HEK293 (cell line): ENCODE measurements at regions not wholly inside any gene's neighbourhood (a gene's known extent, or its start where the extent isn't known, plus 50 kb on each side); places are given as distances from the start of the nearest gene placed in this dataset.

Experiments
- CTCF ChIA-PET: fragments of 350-600 bp; formaldehyde crosslinking; extraction: SDS; loops from one replicate; lab custom pipeline; 2021; ENCODE audit warnings: antibody characterized with exemption; lab: Yijun Ruan, JAX
- POLR2A ChIA-PET: fragments of 300-600 bp; formaldehyde crosslinking; extraction: SDS; loops from one replicate; lab custom pipeline; 2020; ENCODE audit warnings: antibody characterized with exemption, inconsistent platforms; lab: Yijun Ruan, JAX
- H3K27ac ChIP-seq: fragments of 200-500 bp; sonication (Bioruptor generic); 2 replicates; pipeline ENCODE4 v1.5.1; 2014; ENCODE audit warnings: low read depth, low read length, control low read depth, inconsistent platforms; ENCODE audit errors: extremely low read depth
- H3K36me3 ChIP-seq, 2 experiments: fragments of 200-500 bp in 1 of 2; sonication (Bioruptor generic) in 1 of 2; 1 replicate in 1 of 2; 2 replicates in 1 of 2; pipeline ENCODE4 v1.5.1; 2014 to 2017; ENCODE audit warnings: inconsistent platforms in 2 of 2, low read length in 2 of 2; ENCODE audit not compliant: control insufficient read depth in 2 of 2, insufficient read depth in 1 of 2
- H3K4me1 ChIP-seq: fragments of 200-500 bp; sonication (Bioruptor generic); 2 replicates; pipeline ENCODE4 v1.5.1; 2014; ENCODE audit warnings: mild to moderate bottlenecking, low read length, inconsistent platforms; ENCODE audit not compliant: control insufficient read depth, insufficient read depth
- H3K4me3 ChIP-seq: 2 replicates; pipeline ENCODE4 v1.5.1; 2011; ENCODE audit warnings: low read depth, mild to moderate bottlenecking, control low read depth, low read length, moderate library complexity
- H3K9me3 ChIP-seq: fragments of 200-500 bp; sonication (Bioruptor generic); 2 replicates; pipeline ENCODE4 v1.5.1; 2014; ENCODE audit warnings: low read depth, low read length, inconsistent platforms; ENCODE audit not compliant: control insufficient read depth, insufficient read depth
- GLI4 ChIP-seq: fragments of 450-650 bp; formaldehyde crosslinking; IDR thresholded peaks from 2 replicates; pipeline ENCODE4 v1.5.1; 2016; ENCODE audit warnings: missing biosample characterization, missing genetic modification characterization
- HOXD13 ChIP-seq: sonication (generic); formaldehyde crosslinking; IDR thresholded peaks from 2 replicates; pipeline ENCODE4 v1.8.0; 2022; ENCODE audit warnings: missing genetic modification reagents, borderline replicate concordance
- KLF10 ChIP-seq: fragments of 450-650 bp; IDR thresholded peaks from 2 replicates; pipeline ENCODE4 v1.5.1; 2018; ENCODE audit warnings: missing biosample characterization, mild to moderate bottlenecking, missing genetic modification characterization
- KLF8 ChIP-seq: fragments of 450-650 bp; formaldehyde crosslinking; IDR thresholded peaks from 2 replicates; pipeline ENCODE4 v1.5.1; 2016; ENCODE audit warnings: missing biosample characterization, missing genetic modification characterization
- SCRT2 ChIP-seq: fragments of 450-650 bp; formaldehyde crosslinking; IDR thresholded peaks from 2 replicates; pipeline ENCODE4 v1.5.1; 2016; ENCODE audit warnings: missing biosample characterization, missing genetic modification characterization
- SP3 ChIP-seq: fragments of 450-650 bp; formaldehyde crosslinking; IDR thresholded peaks from 2 replicates; pipeline ENCODE4 v1.5.1; 2016; ENCODE audit warnings: missing biosample characterization, missing genetic modification characterization
- YY2 ChIP-seq: fragments of 450-650 bp; formaldehyde crosslinking; IDR thresholded peaks from 2 replicates; pipeline ENCODE4 v1.5.1; 2016; ENCODE audit warnings: missing biosample characterization, missing genetic modification characterization
- ZBTB11 ChIP-seq: fragments of 450-650 bp; formaldehyde crosslinking; conservative IDR thresholded peaks from 2 replicates; pipeline ENCODE4 v1.5.1; 2016; ENCODE audit warnings: low read depth, missing biosample characterization, missing genetic modification characterization
- ZNF148 ChIP-seq: fragments of 450-650 bp; formaldehyde crosslinking; IDR thresholded peaks from 2 replicates; pipeline ENCODE4 v1.5.0; 2017; ENCODE audit warnings: missing biosample characterization, missing genetic modification characterization, borderline replicate concordance
- ZNF211 ChIP-seq: fragments of 450-650 bp; formaldehyde crosslinking; IDR thresholded peaks from 2 replicates; pipeline ENCODE4 v1.5.1; 2016; ENCODE audit warnings: low read depth, missing biosample characterization, missing genetic modification characterization
- ZNF214 ChIP-seq: fragments of 450-650 bp; formaldehyde crosslinking; IDR thresholded peaks from 2 replicates; pipeline ENCODE4 v1.5.1; 2017; ENCODE audit warnings: missing biosample characterization, mild to moderate bottlenecking, missing genetic modification characterization, borderline replicate concordance
- ZNF302 ChIP-seq: fragments of 450-650 bp; formaldehyde crosslinking; IDR thresholded peaks from 2 replicates; pipeline ENCODE4 v1.5.1; 2016; ENCODE audit warnings: missing biosample characterization, missing genetic modification characterization, low read depth
- ZNF311 ChIP-seq: fragments of 450-650 bp; formaldehyde crosslinking; IDR thresholded peaks from 2 replicates; pipeline ENCODE4 v1.5.1; 2017; ENCODE audit warnings: missing biosample characterization, missing genetic modification characterization, borderline replicate concordance
- ZNF473 ChIP-seq: fragments of 450-650 bp; formaldehyde crosslinking; IDR thresholded peaks from 2 replicates; pipeline ENCODE4 v1.5.1; 2017; ENCODE audit warnings: missing biosample characterization, missing genetic modification characterization
- ZNF510 ChIP-seq: fragments of 450-650 bp; formaldehyde crosslinking; IDR thresholded peaks from 2 replicates; pipeline ENCODE4 v1.5.1; 2018; ENCODE audit warnings: mild to moderate bottlenecking, missing genetic modification characterization, missing biosample characterization; ENCODE audit not compliant: insufficient replicate concordance
- ZNF514 ChIP-seq: fragments of 450-650 bp; formaldehyde crosslinking; IDR thresholded peaks from 2 replicates; pipeline ENCODE4 v1.5.1; 2016; ENCODE audit warnings: missing biosample characterization, missing genetic modification characterization
- ZNF521 ChIP-seq: fragments of 450-650 bp; formaldehyde crosslinking; IDR thresholded peaks from 2 replicates; pipeline ENCODE4 v1.5.1; 2017; ENCODE audit warnings: missing biosample characterization, mild to moderate bottlenecking, missing genetic modification characterization
- ZNF544 ChIP-seq: fragments of 450-650 bp; formaldehyde crosslinking; IDR thresholded peaks from 2 replicates; pipeline ENCODE4 v1.5.0; 2017; ENCODE audit warnings: missing biosample characterization, missing genetic modification characterization
- ZNF571 ChIP-seq: fragments of 450-650 bp; formaldehyde crosslinking; IDR thresholded peaks from 2 replicates; pipeline ENCODE4 v1.5.0; 2017; ENCODE audit warnings: missing biosample characterization, missing genetic modification characterization
- ZNF707 ChIP-seq: fragments of 450-650 bp; formaldehyde crosslinking; IDR thresholded peaks from 2 replicates; pipeline ENCODE4 v1.5.1; 2016; ENCODE audit warnings: missing biosample characterization, missing genetic modification characterization
- TF ChIP-seq, protein P1 (sequence below): IDR thresholded peaks from 2 replicates; pipeline ENCODE4 v1.6.1; 2011; ENCODE audit warnings: mild to moderate bottlenecking, low read depth, low read length, borderline replicate concordance
- TF ChIP-seq, protein P2 (sequence below): fragments of 450-650 bp; formaldehyde crosslinking; IDR thresholded peaks from 2 replicates; pipeline ENCODE4 v1.5.1; 2016; ENCODE audit warnings: missing biosample characterization, missing genetic modification characterization
- TF ChIP-seq, protein P3 (sequence below): fragments of 450-650 bp; formaldehyde crosslinking; IDR thresholded peaks from 2 replicates; pipeline ENCODE4 v1.5.1; 2016; ENCODE audit warnings: missing biosample characterization, missing genetic modification characterization

DNA sequence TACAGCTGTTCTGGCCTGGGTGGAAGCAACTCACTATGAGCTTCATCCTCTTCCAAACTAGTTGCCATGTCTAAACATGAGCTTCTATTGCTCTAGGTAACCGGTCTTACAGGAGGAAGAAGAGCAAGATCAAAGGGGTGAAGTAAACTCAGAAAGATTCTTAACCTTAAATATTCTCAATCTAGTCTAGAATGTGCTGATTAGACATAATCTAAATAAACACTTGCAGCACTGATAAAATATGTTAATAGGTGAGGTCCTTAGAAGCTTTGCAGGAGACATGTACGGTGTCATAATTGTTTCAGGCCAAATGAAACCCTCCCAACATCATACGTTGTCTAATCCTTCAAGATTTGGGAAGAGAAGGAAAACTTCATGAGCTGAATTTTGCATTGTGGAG is 431.6 kb upstream of the FSHR start (continued):
- TF ChIP-seq, protein P1, sequence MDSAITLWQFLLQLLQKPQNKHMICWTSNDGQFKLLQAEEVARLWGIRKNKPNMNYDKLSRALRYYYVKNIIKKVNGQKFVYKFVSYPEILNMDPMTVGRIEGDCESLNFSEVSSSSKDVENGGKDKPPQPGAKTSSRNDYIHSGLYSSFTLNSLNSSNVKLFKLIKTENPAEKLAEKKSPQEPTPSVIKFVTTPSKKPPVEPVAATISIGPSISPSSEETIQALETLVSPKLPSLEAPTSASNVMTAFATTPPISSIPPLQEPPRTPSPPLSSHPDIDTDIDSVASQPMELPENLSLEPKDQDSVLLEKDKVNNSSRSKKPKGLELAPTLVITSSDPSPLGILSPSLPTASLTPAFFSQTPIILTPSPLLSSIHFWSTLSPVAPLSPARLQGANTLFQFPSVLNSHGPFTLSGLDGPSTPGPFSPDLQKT: no peak
- no peak for TF ChIP-seq ZNF521 (tag by site-specific recombination)
- no peak for TF ChIP-seq ZNF544 (tag by site-specific recombination)
- TF ChIP-seq, protein P2, sequence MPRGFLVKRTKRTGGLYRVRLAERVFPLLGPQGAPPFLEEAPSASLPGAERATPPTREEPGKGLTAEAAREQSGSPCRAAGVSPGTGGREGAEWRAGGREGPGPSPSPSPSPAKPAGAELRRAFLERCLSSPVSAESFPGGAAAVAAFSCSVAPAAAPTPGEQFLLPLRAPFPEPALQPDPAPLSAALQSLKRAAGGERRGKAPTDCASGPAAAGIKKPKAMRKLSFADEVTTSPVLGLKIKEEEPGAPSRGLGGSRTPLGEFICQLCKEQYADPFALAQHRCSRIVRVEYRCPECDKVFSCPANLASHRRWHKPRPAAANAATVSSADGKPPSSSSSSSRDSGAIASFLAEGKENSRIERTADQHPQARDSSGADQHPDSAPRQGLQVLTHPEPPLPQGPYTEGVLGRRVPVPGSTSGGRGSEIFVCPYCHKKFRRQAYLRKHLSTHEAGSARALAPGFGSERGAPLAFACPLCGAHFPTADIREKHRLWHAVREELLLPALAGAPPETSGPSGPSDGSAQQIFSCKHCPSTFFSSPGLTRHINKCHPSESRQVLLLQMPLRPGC (tag by site-specific recombination): no peak
- TF ChIP-seq ZNF514 (tag by site-specific recombination): no peak
- TF ChIP-seq ZNF473 (tag by site-specific recombination): no peak

DNA sequence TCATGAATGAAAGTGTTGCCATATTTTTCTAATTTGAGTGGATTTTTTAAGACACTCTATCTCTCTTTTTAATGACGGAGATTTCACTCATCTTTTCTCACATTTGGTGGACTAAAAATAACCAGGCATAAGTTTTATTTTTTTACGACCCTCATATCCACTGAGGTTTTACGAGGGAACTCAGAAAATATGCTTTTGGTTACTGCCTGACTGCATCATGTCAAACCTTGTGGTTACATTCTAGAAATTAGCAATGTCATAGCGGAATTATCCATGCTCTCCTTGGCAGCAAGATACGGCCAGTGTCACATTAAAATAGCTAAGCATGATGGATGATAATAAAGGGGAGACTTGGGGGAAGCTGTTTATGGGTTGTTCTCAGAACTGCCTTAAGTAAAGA is 428.6 kb upstream of the FSHR start:
- H3K27ac ChIP-seq: no peak overlapping the region
- POLR2A ChIA-PET: no interaction called here
- CTCF ChIA-PET: interaction anchor here (0.7 kb wide), 1 partner anchor 700 kb away, joined by 3 read pairs; no protein-coding TSS in a partner anchor

More for the DNA sequence above, 428.6 kb upstream of the FSHR start:
- no peaks in the 10 kb centered on the region for H3K4me1 ChIP-seq
- H3K36me3 ChIP-seq: no peaks in the 10 kb centered on the region
- H3K4me3 ChIP-seq: no peak overlapping the region
- H3K9me3 ChIP-seq: no peaks in the 10 kb centered on the region
- TF ChIP-seq ZNF510 (tag by site-specific recombination): no peak
- TF ChIP-seq, protein P3, sequence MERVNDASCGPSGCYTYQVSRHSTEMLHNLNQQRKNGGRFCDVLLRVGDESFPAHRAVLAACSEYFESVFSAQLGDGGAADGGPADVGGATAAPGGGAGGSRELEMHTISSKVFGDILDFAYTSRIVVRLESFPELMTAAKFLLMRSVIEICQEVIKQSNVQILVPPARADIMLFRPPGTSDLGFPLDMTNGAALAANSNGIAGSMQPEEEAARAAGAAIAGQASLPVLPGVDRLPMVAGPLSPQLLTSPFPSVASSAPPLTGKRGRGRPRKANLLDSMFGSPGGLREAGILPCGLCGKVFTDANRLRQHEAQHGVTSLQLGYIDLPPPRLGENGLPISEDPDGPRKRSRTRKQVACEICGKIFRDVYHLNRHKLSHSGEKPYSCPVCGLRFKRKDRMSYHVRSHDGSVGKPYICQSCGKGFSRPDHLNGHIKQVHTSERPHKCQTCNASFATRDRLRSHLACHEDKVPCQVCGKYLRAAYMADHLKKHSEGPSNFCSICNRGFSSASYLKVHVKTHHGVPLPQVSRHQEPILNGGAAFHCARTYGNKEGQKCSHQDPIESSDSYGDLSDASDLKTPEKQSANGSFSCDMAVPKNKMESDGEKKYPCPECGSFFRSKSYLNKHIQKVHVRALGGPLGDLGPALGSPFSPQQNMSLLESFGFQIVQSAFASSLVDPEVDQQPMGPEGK: no peak
- TF ChIP-seq ZNF211: no peak
- TF ChIP-seq ZNF571 (tag by site-specific recombination): no peak
- no peak for TF ChIP-seq ZBTB11 (tag by site-specific recombination)
- no peak for TF ChIP-seq ZNF148
- TF ChIP-seq ZNF302 (tag by site-specific recombination): no peak
- TF ChIP-seq KLF8 (tag by site-specific recombination): no peak
- no peak for TF ChIP-seq GLI4 (tag by site-specific recombination)
- TF ChIP-seq SCRT2: no peak
- no peak for TF ChIP-seq YY2 (tag by site-specific recombination)
- no peak for TF ChIP-seq HOXD13 (CRISPR knock-in tag)
- no peak for TF ChIP-seq ZNF311 (tag by site-specific recombination)
- no peak for TF ChIP-seq KLF10 (tag by site-specific recombination)
- TF ChIP-seq SP3 (tag by site-specific recombination): no peak
- no peak for TF ChIP-seq ZNF707
- no peak for TF ChIP-seq ZNF214 (tag by site-specific recombination)
- TF ChIP-seq, all 188 proteins: peak for 0
